Globus pallidus (tissue), 1 donor: ENCODE measurements at regions not wholly inside any gene's neighbourhood (a gene's known extent, or its start where the extent isn't known, plus 50 kb on each side); places are given as distances from the start of the nearest gene placed in this dataset.
"Not testable (repeated sequence)": the region's sequence is repeated elsewhere in the genome, so short reads cannot be mapped to it uniquely, and the experiment has no call there.

Experiments used
- DNase-seq: peaks from one replicate; pipeline ENCODE4 v3.0.0-alpha.2; 2015; ENCODE audit warnings: low spot score

GRCh38 chr5:2168601-2169429 lies 286.1 kb upstream of the IRX4 start:
- no peak for DNase-seq

GRCh38 chr5:2167671-2168070 lies 284.9 kb upstream of the IRX4 start:
- DNase-seq = no peak

- no peak for DNase-seq
Measured at GRCh38 chr5:2166979-2167377, 284.3 kb upstream of the IRX4 start.

GRCh38 chr5:2166306-2166978 lies 283.7 kb upstream of the IRX4 start:
- DNase-seq = no peak

- no peak for DNase-seq
Measured at GRCh38 chr5:2165615-2166305, 283.0 kb upstream of the IRX4 start.

- no peak for DNase-seq
Measured at GRCh38 chr5:2165203-2165602, 282.5 kb upstream of the IRX4 start.

GRCh38 chr5:2164586-2164985 lies 281.9 kb upstream of the IRX4 start:
- DNase-seq = no peak

- DNase-seq = no peak
Measured at GRCh38 chr5:2163940-2164490, 281.3 kb upstream of the IRX4 start.

- no peak for DNase-seq
Measured at GRCh38 chr5:2163060-2163856, 280.5 kb upstream of the IRX4 start.

GRCh38 chr5:2160811-2161210 lies 278.1 kb upstream of the IRX4 start:
- DNase-seq = no peak

GRCh38 chr5:2158767-2159166 lies 276.0 kb upstream of the IRX4 start:
- DNase-seq = no peak

- DNase-seq = no peak
Measured at GRCh38 chr5:2158109-2158508, 275.4 kb upstream of the IRX4 start.

GRCh38 chr5:2157372-2157771 lies 274.6 kb upstream of the IRX4 start:
- DNase-seq = no peak

GRCh38 chr5:2156358-2157059 lies 273.8 kb upstream of the IRX4 start:
- DNase-seq = no peak

GRCh38 chr5:2155556-2155955 lies 272.8 kb upstream of the IRX4 start:
- no peak for DNase-seq

GRCh38 chr5:2153802-2154201 lies 271.1 kb upstream of the IRX4 start:
- no peak for DNase-seq

- no peak for DNase-seq
Measured at GRCh38 chr5:2153350-2153749, 270.6 kb upstream of the IRX4 start.

GRCh38 chr5:2151301-2151888 lies 268.7 kb upstream of the IRX4 start:
- not testable (repeated sequence) for DNase-seq

GRCh38 chr5:2149195-2149539 lies 266.4 kb upstream of the IRX4 start:
- DNase-seq = no peak

GRCh38 chr5:2148312-2149194 lies 265.8 kb upstream of the IRX4 start:
- no peak for DNase-seq
